Stomach (tissue), 8 donors: ENCODE measurements at regions not wholly inside any gene's neighbourhood (a gene's known extent, or its start where the extent isn't known, plus 50 kb on each side); places are given as distances from the start of the nearest gene placed in this dataset.

Experiments
- DNase-seq, 2 donors: peaks; one replicate each; pipeline versions ENCODE4 v3.0.0 to v3.0.0-alpha.2; 2013 to 2019
- H3K27ac ChIP-seq, 5 donors: fragments of 200-600 bp in 4 of 5; sonication (generic) in 4 of 5; one replicate each; pipeline ENCODE4 v1.5.1; 2013 to 2019; ENCODE audit warnings: mild to moderate bottlenecking in 1 of 5, moderate library complexity in 1 of 5
- H3K27me3 ChIP-seq, 3 donors: fragments of 200-600 bp; sonication (generic); one replicate each; pipeline ENCODE4 v1.5.1; 2017 to 2019; ENCODE audit warnings: mixed run types in 1 of 3
- H3K36me3 ChIP-seq, 4 donors: fragments of 200-600 bp; sonication (generic); 1 replicate in 3 of 4; 2 replicates in 1 of 4; pipeline ENCODE4 v1.5.1; 2016 to 2019
- H3K4me1 ChIP-seq, 4 donors: fragments of 200-600 bp; sonication (generic); one replicate each; pipeline ENCODE4 v1.5.1; 2016 to 2019
- H3K4me3 ChIP-seq, 4 donors: fragments of 200-600 bp; sonication (generic) in 3 of 4; one replicate each; pipeline ENCODE4 v1.5.1; 2016 to 2019; ENCODE audit warnings: mild to moderate bottlenecking in 1 of 4
- H3K9me3 ChIP-seq, 4 donors: fragments of 200-600 bp; sonication (generic); one replicate each; pipeline ENCODE4 v1.5.1; 2016 to 2019
- CTCF ChIP-seq, 7 experiments: fragments of 450-650 bp in 4 of 7; fragments of 200-600 bp in 3 of 7; sonication (generic) in 3 of 7; IDR thresholded peaks; one replicate each; pipeline ENCODE4 v1.5.1; 2016 to 2019; ENCODE audit warnings: antibody characterized with exemption in 7 of 7, control low read depth in 2 of 7, mild to moderate bottlenecking in 1 of 7
- EP300 ChIP-seq: sonication (generic); formaldehyde crosslinking; IDR thresholded peaks from one replicate; pipeline ENCODE4 v1.6.1; 2017; ENCODE audit warnings: antibody characterized with exemption
- POLR2A ChIP-seq, 4 donors: fragments of 450-650 bp; IDR thresholded peaks; one replicate each; pipeline ENCODE4 v1.6.1; 2016; ENCODE audit warnings: antibody characterized with exemption in 4 of 4, control low read depth in 2 of 4, mild to moderate bottlenecking in 1 of 4, moderate library complexity in 1 of 4
- POLR2AphosphoS5 ChIP-seq, 3 donors: sonication (generic); formaldehyde crosslinking; IDR thresholded peaks; one replicate each; pipeline ENCODE4 v1.6.1; 2016; ENCODE audit warnings: antibody characterized with exemption in 3 of 3
- WGBS, 5 donors: extraction: QIAGEN DNeasy Blood & Tissue Kit in 3 of 5; methylation state at CpG; one replicate each; pipeline versions ENCODE4 v1.1.5 to v1.1.7; 2013 to 2018; 5-methylcytosine and 5-hydroxymethylcytosine counted together
- intact Hi-C: fragments of 100-400 bp; cut with DNase I; formaldehyde crosslinking; loops from one replicate; pipeline ENCODE4 v1.15.1; 2023; ENCODE audit warnings: low total_unique reads
- donor health status: healthy with polysubstance abuse.
- donor health status: Bipolar disorder and iron deficiency.
- donor health status: healthy.

- H3K9me3 ChIP-seq = peaks cover 0 to 5% (median 0%) of the 10 kb centered on the region in 4 donors
- DNase-seq = no peak
- WGBS, 5 donors = 75 to 90% (median 90%) methylated on average over 3 of the region's 3 CpGs
- H3K4me1 ChIP-seq = no peaks in the 10 kb centered on the region
- no peak for TF ChIP-seq POLR2AphosphoS5 (IDR thresholded peaks at IDR 0.05)
- TF ChIP-seq POLR2A (IDR thresholded peaks at IDR 0.05) = no peak
- TF ChIP-seq CTCF (IDR thresholded peaks at IDR 0.05) = no peak
- TF ChIP-seq EP300 = no peak
- H3K27ac ChIP-seq = no peak overlapping the region
- H3K27me3 ChIP-seq = no peaks in the 10 kb centered on the region
- no peak overlapping the region for H3K4me3 ChIP-seq
- intact Hi-C loops = no loop called here
- H3K36me3 ChIP-seq = no peaks in the 10 kb centered on the region
These were observed 396.6 kb upstream of the PCDH20 start for GRCh38 chr13:61812286-61812685.

- no peak overlapping the region for H3K4me3 ChIP-seq
- H3K9me3 ChIP-seq = peaks cover 0 to 5% (median 0%) of the 10 kb centered on the region in 4 donors
- TF ChIP-seq CTCF (IDR thresholded peaks at IDR 0.05) (no peak), EP300 (no peak), POLR2AphosphoS5 (IDR thresholded peaks at IDR 0.05) (no peak), POLR2A (IDR thresholded peaks at IDR 0.05) (no peak)
- 64 to 80% (median 73%) methylated on average over 1 of the region's 1 CpG for WGBS, 5 donors
- intact Hi-C loops = no loop called here
- H3K4me1 ChIP-seq = no peaks in the 10 kb centered on the region
- H3K27me3 ChIP-seq = no peaks in the 10 kb centered on the region
- H3K36me3 ChIP-seq = no peaks in the 10 kb centered on the region
- H3K27ac ChIP-seq = no peak overlapping the region
- DNase-seq = no peak
These were observed 394.4 kb upstream of the PCDH20 start for GRCh38 chr13:61810065-61810464.

GRCh38 chr13:61797397-61797796 lies 381.7 kb upstream of the PCDH20 start:
- Histone ChIP-seq H3K36me3 (no peaks in the 10 kb centered on the region), H3K27ac (no peak overlapping the region), H3K4me1 (no peaks in the 10 kb centered on the region), H3K27me3 (no peaks in the 10 kb centered on the region), H3K9me3 (no peaks in the 10 kb centered on the region), H3K4me3 (no peak overlapping the region)
- intact Hi-C loops = no loop called here
- TF ChIP-seq POLR2A (IDR thresholded peaks at IDR 0.05) = no peak
- no peak for TF ChIP-seq POLR2AphosphoS5 (IDR thresholded peaks at IDR 0.05)
- no peak for TF ChIP-seq EP300
- TF ChIP-seq CTCF (IDR thresholded peaks at IDR 0.05) = no peak
- no peak for DNase-seq
- WGBS, 5 donors = 93 to 100% (median 97%) methylated on average over 1 of the region's 1 CpG

GRCh38 chr13:61795580-61795979 lies 379.9 kb upstream of the PCDH20 start:
- DNase-seq = no peak
- Histone ChIP-seq H3K4me1 (no peaks in the 10 kb centered on the region), H3K27me3 (no peaks in the 10 kb centered on the region), H3K27ac (no peak overlapping the region), H3K9me3 (no peaks in the 10 kb centered on the region), H3K36me3 (no peaks in the 10 kb centered on the region), H3K4me3 (no peak overlapping the region)
- intact Hi-C loops = no loop called here
- TF ChIP-seq POLR2A (IDR thresholded peaks at IDR 0.05) (no peak), EP300 (no peak)
- 65 to 82% (median 71%) methylated on average over 1 of the region's 1 CpG for WGBS, 5 donors

GRCh38 chr13:61779456-61779855 lies 363.8 kb upstream of the PCDH20 start:
- Histone ChIP-seq H3K36me3 (no peaks in the 10 kb centered on the region), H3K27me3 (no peaks in the 10 kb centered on the region), H3K9me3 (no peaks in the 10 kb centered on the region), H3K27ac (no peak overlapping the region), H3K4me1 (no peaks in the 10 kb centered on the region), H3K4me3 (no peak overlapping the region)
- DNase-seq = no peak
- intact Hi-C loops = no loop called here
- TF ChIP-seq EP300 (no peak), POLR2A (IDR thresholded peaks at IDR 0.05) (no peak), CTCF (IDR thresholded peaks at IDR 0.05) (no peak), POLR2AphosphoS5 (IDR thresholded peaks at IDR 0.05) (no peak)
- 60 to 84% (median 77%) methylated on average over 3 of the region's 3 CpGs for WGBS, 5 donors
